ENCODE measurements at regions not wholly inside any gene's neighbourhood (a gene's known extent, or its start where the extent isn't known, plus 50 kb on each side); places are given as distances from the start of the nearest gene placed in this dataset.

DNA sequence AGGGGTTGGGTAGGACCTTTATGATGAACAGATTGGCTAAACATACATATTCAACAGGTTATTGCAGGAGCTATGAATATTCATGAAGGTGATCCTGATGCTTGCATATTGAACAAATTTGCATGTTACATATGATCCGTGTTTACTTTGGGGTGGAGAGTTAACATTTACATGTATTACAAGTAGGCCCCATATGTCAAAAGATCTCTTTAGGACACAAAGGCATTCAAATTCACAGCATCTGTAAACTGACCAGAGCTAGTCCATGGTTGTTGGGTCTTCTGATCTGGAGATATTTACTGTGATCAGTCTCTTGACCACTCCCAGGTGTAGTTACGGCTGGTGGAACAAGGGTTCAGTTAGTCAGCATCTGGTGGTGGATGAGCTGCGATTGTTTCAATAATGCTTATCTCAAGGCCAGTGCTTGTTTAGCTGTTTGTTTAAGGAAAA, 80.4 kb downstream of the PMAIP1 start:
- TF ChIP-seq EZH2 (IDR thresholded peaks at IDR 0.05; ENCODE audit: borderline replicate concordance, low read length) = no peak
- no peak for TF ChIP-seq CTCF (conservative IDR thresholded peaks at IDR 0.05 in 1 of 2, IDR thresholded peaks at IDR 0.05 in 1 of 2; ENCODE audit: extremely low read depth in 1 of 2, insufficient read depth in 1 of 2, low read depth in 1 of 2, low read length in 2 of 2)

All from mammary epithelial cell (primary cell).